ENCODE measurements at regions not wholly inside any gene's neighbourhood (a gene's known extent, or its start where the extent isn't known, plus 50 kb on each side); places are given as distances from the start of the nearest gene placed in this dataset.
A peak's percentile ranks its signal among the peaks of the same experiment; 100 is the strongest.

DNA sequence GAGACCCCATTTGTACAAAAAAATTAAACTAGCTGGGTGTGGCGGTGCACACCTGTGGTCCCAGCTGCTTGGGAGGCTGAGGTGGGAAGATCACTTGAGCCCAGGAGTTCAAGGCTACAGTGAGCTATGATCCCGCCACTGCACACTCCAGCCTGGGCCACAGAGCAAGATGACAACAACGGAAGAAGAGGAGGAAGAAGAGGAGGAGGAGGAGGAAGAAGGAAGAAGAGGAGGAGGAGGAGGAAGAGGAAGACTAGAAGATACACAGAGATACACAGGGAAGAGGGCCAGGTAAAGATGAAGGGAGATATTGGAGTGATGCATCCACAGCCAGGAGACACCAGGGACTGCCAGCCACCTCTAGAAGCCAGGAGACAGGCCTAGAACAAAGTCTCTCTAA, 75.7 kb upstream of the PTER start:
- no peak for DNase-seq (ENCODE audit: low read depth)

DNA sequence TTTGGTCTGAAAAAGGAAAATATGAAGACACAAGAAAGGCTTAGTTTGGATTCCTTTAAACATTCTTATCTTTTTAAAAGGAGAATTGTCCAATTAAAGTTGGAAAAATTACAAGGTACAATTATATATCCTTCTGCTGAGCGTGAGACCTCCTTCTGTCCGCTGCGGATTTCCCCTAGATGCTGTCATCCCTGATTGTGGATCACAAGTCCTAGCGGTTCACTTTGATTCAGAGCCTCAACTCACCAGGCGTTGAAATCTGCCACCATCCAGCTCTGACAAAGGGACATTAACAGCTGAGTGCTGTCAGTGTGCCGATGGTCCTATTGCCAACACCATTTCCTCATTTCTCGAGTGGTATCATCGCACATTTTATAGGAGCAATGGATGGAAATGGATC, 73.1 kb upstream of the PTER start:
- DNase-seq (ENCODE audit: low read depth): no peak

DNA sequence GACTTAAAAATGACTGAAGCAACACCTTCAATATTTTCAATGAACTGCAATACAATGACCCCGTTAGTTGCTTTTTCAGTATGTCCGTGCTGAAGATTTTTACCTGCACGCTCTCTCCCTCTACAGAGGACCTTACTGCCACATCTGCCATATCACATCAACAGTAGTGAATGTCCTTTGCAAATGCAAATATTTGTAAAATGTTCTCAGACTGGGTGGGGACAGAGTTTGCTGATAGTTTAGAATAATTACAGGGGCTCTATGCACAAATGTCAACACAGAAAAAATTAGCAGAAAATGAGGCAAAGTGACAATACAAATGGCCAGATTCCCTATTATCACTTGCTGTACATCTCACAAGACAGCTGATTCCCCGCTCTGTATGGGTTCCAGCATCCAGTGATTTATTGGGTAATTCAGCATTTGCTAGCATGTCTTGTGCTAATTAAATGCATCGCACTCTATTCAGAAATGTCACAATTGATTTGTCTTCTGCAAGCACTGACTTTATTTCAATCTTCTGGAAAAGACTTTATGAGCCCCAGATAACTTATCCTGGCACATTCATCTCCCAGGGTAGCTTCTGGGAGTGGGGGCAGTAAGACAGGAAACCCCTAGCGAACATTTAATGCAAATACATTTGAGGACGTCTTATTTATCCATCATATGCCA, 69.1 kb upstream of the PTER start:
- DNase-seq (ENCODE audit: low read depth): no peak

DNA sequence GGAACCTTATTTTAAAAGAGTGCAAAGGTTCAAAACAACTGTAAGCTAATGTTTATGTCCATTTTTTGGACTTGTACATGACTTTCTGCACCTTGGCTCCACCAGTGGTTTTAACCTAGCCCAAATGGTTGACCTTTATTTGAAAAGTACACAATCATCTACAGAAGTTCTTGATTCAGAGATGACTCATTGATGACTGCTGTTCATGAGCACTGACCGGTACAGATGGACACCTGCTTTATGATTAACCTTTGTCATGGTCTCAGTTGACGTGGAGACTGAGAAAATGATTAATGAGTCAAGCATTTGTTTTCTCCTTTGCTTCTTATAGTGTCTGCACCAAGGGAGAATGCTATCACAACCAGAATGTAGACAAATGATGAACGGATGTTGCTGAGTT, 55.7 kb upstream of the PTER start:
- peak; percentile 11 for DNase-seq (ENCODE audit: low read depth)

DNA sequence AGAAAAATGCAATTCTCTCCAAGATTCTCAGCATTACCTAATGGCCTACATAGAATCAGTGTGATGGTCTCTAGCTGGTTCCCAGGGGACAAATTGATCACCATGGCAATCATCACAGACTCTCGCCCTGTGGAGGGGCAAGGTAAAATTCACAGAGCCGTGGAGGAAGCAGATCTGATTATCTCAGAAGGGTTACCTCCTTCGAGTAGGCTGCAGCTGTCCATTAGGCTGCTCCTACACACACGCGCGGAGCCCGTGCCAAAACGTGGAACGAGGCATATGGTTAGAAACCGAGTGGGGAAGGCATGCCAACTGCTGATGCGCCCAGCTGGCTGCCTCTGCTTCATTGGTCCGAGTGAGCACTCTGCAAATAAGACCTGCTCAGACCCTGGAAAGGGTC, 52.8 kb upstream of the PTER start:
- no peak for DNase-seq (ENCODE audit: low read depth)

DNA sequence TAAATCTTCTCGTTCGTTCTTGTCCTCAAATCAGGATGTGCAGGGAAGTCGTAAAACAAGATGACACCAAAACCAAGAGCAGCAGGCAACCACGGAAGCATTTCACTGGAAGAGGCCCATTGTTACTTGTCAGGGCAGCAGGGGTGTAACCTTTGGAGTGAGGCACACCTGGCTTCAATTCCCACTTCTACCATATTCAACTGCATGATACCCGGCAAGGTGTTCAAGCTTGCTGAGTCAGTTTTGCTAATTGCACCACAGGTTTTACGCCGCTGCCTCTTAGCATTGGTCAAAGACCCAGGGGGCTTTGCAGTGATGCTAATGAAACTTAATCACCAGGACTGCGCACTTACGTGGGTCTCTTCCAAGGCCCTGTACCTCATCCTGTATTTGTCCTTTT, 50.0 kb upstream of the PTER start:
- DNase-seq (ENCODE audit: low read depth): no peak

Measured in HS-5 (cell line).